ENCODE measurements at regions not wholly inside any gene's neighbourhood (a gene's known extent, or its start where the extent isn't known, plus 50 kb on each side); places are given as distances from the start of the nearest gene placed in this dataset.

- Histone ChIP-seq H3K4me3 (no peak overlapping the region), H3K27ac (no peak overlapping the region)
- no peak for TF ChIP-seq CTCF (IDR thresholded peaks at IDR 0.05)
- DNase-seq (ENCODE audit: low spot score): no peak
Observed at GRCh38 chr12:93032758-93033157, 103.7 kb upstream of the EEA1 start.

GRCh38 chr12:93033948-93034347 is 104.9 kb upstream of the EEA1 start:
- DNase-seq (ENCODE audit: low spot score): no peak
- TF ChIP-seq CTCF (IDR thresholded peaks at IDR 0.05): no peak

GRCh38 chr12:93039062-93039461 is 110.0 kb upstream of the EEA1 start:
- H3K4me3 ChIP-seq: no peak overlapping the region
- DNase-seq (ENCODE audit: low spot score): no peak

More at GRCh38 chr12:93033948-93034347, 104.9 kb upstream of the EEA1 start:
- H3K27ac ChIP-seq: no peak overlapping the region
- H3K4me3 ChIP-seq: no peak overlapping the region

GRCh38 chr12:93039930-93040329 is 110.8 kb upstream of the EEA1 start:
- DNase-seq (ENCODE audit: low spot score): no peak
- Histone ChIP-seq H3K4me3 (no peak overlapping the region), H3K27ac (no peak overlapping the region)
- TF ChIP-seq CTCF (IDR thresholded peaks at IDR 0.05): no peak

More at GRCh38 chr12:93039062-93039461, 110.0 kb upstream of the EEA1 start:
- no peak for TF ChIP-seq CTCF (IDR thresholded peaks at IDR 0.05)
- no peak overlapping the region for H3K27ac ChIP-seq

- TF ChIP-seq CTCF (IDR thresholded peaks at IDR 0.05): no peak
- Histone ChIP-seq H3K27ac (no peak overlapping the region), H3K4me3 (no peak overlapping the region)
- no peak for DNase-seq (ENCODE audit: low spot score)
Observed at GRCh38 chr12:93040367-93040766, 111.3 kb upstream of the EEA1 start.

GRCh38 chr12:93041416-93041815 is 112.3 kb upstream of the EEA1 start:
- H3K4me3 ChIP-seq: no peak overlapping the region
- no peak for DNase-seq (ENCODE audit: low spot score)
- TF ChIP-seq CTCF (IDR thresholded peaks at IDR 0.05): no peak
- no peak overlapping the region for H3K27ac ChIP-seq

GRCh38 chr12:93042283-93042682 is 113.2 kb upstream of the EEA1 start:
- Histone ChIP-seq H3K4me3 (no peak overlapping the region), H3K27ac (no peak overlapping the region)
- DNase-seq (ENCODE audit: low spot score): no peak
- TF ChIP-seq CTCF (IDR thresholded peaks at IDR 0.05): no peak
